C4-2B (cell line): ENCODE measurements at regions not wholly inside any gene's neighbourhood (a gene's known extent, or its start where the extent isn't known, plus 50 kb on each side); places are given as distances from the start of the nearest gene placed in this dataset.

Source experiments
- H3K27ac ChIP-seq: fragments of 450-650 bp; 2 replicates; pipeline ENCODE4 v1.5.1; 2017
- CTCF ChIP-seq: fragments of 450-650 bp; conservative IDR thresholded peaks from 2 replicates; pipeline ENCODE4 v1.5.1; 2017; ENCODE audit warnings: mild to moderate bottlenecking
- ZFX ChIP-seq: fragments of 450-650 bp; IDR thresholded peaks from 2 replicates; pipeline ENCODE4 v1.6.1; 2017

GRCh38 chr16:76194616-76195015, 82.6 kb upstream of the CNTNAP4 start:
- no peak for TF ChIP-seq ZFX
- TF ChIP-seq CTCF: no peak
- H3K27ac ChIP-seq: no peak overlapping the region

DNA sequence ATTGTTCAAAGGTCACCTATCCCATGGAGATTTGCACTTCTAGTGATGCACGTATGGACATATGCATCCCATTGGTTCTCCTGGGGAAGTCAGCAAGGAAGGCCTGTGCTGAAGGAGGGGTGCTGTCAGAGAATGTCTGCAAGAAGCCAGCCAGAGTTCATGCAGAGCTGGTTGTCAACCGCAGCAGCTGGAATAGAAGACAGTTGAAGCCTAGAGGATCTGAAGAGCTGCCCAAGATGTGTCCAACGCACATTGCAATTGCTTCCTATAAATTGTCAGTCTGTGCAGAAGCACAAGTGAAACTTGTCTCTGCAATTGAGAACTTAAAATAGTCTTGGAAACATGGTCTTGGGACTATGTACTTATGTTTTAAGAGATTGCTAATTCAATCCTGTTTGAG, 82.1 kb upstream of the CNTNAP4 start:
- TF ChIP-seq ZFX (no peak), CTCF (no peak)
- H3K27ac ChIP-seq: no peak overlapping the region

GRCh38 chr16:76195648-76196047, 81.6 kb upstream of the CNTNAP4 start:
- TF ChIP-seq ZFX (no peak), CTCF (no peak)
- H3K27ac ChIP-seq: no peak overlapping the region

- TF ChIP-seq CTCF (no peak), ZFX (no peak)
- H3K27ac ChIP-seq: no peak overlapping the region
These were observed 79.3 kb upstream of the CNTNAP4 start for GRCh38 chr16:76197900-76198299.

DNA sequence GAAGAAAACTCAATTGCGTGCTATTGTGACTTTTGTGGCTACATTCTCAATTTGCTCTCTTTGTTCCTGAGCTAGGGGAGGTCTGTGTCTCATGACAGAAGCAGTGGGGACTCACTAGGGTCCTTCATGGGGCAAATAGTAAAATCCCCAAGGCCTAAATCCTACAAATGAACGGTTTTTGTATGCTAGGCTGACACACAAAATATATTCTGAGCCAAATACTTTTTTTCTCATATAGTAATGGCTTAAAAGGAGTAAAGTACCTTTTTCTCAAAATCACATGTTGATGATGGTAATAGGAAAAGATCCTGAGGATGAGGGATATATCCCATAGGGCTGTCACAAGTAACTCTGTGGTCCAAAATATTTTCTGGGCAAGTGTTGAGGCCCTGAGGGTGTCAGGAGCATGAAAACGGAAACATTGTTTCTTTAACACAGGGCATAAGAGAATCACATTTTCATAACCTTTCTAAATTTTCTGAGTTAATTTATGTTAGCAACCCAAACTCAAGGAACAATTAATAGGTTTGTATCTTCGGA, 77.5 kb upstream of the CNTNAP4 start:
- H3K27ac ChIP-seq: no peak overlapping the region
- no peak for TF ChIP-seq ZFX
- TF ChIP-seq CTCF: no peak

GRCh38 chr16:76201385-76201784, 75.8 kb upstream of the CNTNAP4 start:
- TF ChIP-seq CTCF (no peak), ZFX (no peak)
- no peak overlapping the region for H3K27ac ChIP-seq

DNA sequence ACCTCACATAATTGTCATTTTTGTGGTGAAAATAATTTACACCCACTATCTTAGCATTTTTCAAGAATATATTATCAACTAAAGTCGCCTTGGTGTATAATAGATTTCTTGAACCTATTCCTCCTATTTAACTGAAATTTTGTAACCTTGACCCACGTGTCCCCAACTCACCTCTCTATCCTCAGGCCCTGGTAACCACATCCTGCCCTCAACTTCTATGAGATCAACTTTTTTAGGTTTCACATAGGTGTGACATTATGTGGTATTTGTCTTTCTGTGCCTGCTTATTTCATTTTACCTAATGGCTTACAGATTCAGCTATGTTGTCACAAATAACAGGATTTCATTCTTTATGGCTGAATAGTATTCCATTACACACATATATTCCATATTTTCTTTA, 73.0 kb upstream of the CNTNAP4 start:
- TF ChIP-seq ZFX (no peak), CTCF (no peak)
- H3K27ac ChIP-seq: no peak overlapping the region
